ENCODE measurements at regions not wholly inside any gene's neighbourhood (a gene's known extent, or its start where the extent isn't known, plus 50 kb on each side); places are given as distances from the start of the nearest gene placed in this dataset.

- TF ChIP-seq CTCF (IDR thresholded peaks at IDR 0.05) (no peak), POLR2A (IDR thresholded peaks at IDR 0.05) (no peak), POLR2AphosphoS5 (IDR thresholded peaks at IDR 0.05) (no peak)
These were observed 661.4 kb upstream of the HS3ST5 start for GRCh38 chr6:115004204-115004603.
